ENCODE measurements at regions not wholly inside any gene's neighbourhood (a gene's known extent, or its start where the extent isn't known, plus 50 kb on each side); places are given as distances from the start of the nearest gene placed in this dataset. TPM values are rescaled to one million over a fixed set of nuclear protein-coding genes. Genes with fewer than 3 reads are reported as not detected.

DNA sequence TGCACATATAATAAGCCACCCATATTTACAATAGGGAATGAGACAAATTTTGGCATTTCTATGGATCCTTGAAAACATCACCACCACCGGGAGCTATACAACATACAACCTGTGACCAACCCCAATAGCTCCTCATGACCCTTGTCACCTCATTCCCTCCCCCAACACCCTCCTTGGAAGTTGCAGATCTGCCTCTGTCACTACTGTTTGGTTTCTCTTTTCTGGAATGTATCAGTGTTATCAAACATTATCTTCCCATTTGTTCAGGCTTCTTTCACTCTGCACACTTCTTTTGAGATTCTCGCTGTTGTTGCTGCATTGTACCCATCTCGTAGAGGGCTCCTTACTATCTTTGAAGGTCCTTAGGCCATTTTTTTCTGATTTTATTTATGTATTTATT lies 75.6 kb downstream of the ZNF280B start:
- ChIA-PET CTCF (interaction anchor here (0.9 to 8.6 kb wide), 11 partner anchors 11 to 155 kb away, joined by 3 to 66 read pairs (median 9); partner anchors contain the start of gene ZNF280B), POLR2A (no interaction called here)
- peaks cover 11% of the 10 kb centered on the region for H3K9me3 Mint-ChIP-seq (ENCODE audit: insufficient read depth)
- Histone ChIP-seq H4K20me1 (ENCODE audit: control insufficient read depth, insufficient read depth, low read length, poor library complexity, severe bottlenecking) (no peaks in the 10 kb centered on the region), H3K27ac (ENCODE audit: low read length in 2 of 2) (no peak overlapping the region), H3K4me1 (ENCODE audit: control insufficient read depth in 2 of 2, insufficient read depth in 2 of 2, low read length in 2 of 2) (peaks cover 29 to 42% of the 10 kb centered on the region in 2 donors), H3K4me2 (replicated peaks; ENCODE audit: low read depth, low read length, poor library complexity, severe bottlenecking) (no peak overlapping the region), H3K36me3 (replicated peaks in 1 of 2; ENCODE audit: control extremely low read depth in 1 of 2, control insufficient read depth in 1 of 2, extremely low read depth in 1 of 2, insufficient read depth in 2 of 2, low read length in 1 of 2) (no peaks in the 10 kb centered on the region), H2AFZ (ENCODE audit: insufficient read depth, low read depth, low read length, poor library complexity, severe bottlenecking) (no peak overlapping the region), H3K9me3 (ENCODE audit: control extremely low read depth in 1 of 3, control insufficient read depth in 2 of 3, insufficient read depth in 1 of 3, low read length in 2 of 3) (peaks cover 3 to 13% (median 10%) of the 10 kb centered on the region in 3 donors), H3K79me2 (ENCODE audit: control insufficient read depth, insufficient read depth, low read length) (no peaks in the 10 kb centered on the region), H3K27me3 (replicated peaks in 1 of 4; ENCODE audit: control extremely low read depth in 1 of 4, control insufficient read depth in 3 of 4, insufficient read depth in 4 of 4, low read length in 3 of 4) (no peaks in the 10 kb centered on the region), H3K9ac (ENCODE audit: low read length) (no peak overlapping the region), H3K4me3 (ENCODE audit: control extremely low read depth in 1 of 5, extremely low read depth in 1 of 5, insufficient read depth in 1 of 5, low read depth in 2 of 5, low read length in 4 of 5) (no peak overlapping the region)
- intact Hi-C loops (cut with micrococcal nuclease): no loop called here
- TF ChIP-seq EZH2 (IDR thresholded peaks at IDR 0.05; ENCODE audit: borderline replicate concordance, insufficient read depth, low read depth, low read length, poor library complexity, severe bottlenecking): no peak
- TF ChIP-seq, protein P1, sequence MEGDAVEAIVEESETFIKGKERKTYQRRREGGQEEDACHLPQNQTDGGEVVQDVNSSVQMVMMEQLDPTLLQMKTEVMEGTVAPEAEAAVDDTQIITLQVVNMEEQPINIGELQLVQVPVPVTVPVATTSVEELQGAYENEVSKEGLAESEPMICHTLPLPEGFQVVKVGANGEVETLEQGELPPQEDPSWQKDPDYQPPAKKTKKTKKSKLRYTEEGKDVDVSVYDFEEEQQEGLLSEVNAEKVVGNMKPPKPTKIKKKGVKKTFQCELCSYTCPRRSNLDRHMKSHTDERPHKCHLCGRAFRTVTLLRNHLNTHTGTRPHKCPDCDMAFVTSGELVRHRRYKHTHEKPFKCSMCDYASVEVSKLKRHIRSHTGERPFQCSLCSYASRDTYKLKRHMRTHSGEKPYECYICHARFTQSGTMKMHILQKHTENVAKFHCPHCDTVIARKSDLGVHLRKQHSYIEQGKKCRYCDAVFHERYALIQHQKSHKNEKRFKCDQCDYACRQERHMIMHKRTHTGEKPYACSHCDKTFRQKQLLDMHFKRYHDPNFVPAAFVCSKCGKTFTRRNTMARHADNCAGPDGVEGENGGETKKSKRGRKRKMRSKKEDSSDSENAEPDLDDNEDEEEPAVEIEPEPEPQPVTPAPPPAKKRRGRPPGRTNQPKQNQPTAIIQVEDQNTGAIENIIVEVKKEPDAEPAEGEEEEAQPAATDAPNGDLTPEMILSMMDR (IDR thresholded peaks at IDR 0.05): no peak
- peaks cover 47% of the 10 kb centered on the region for H3K4me1 Mint-ChIP-seq
- no peak for DNase-seq
- H3K27me3 Mint-ChIP-seq: no peaks in the 10 kb centered on the region
- 100% methylated on average over 1 of the region's 3 CpGs for WGBS (ENCODE audit: insufficient coverage)
- ATAC-seq (ENCODE audit: low read depth): no peak
- H3K4me3 Mint-ChIP-seq: no peak overlapping the region
- H3K27ac Mint-ChIP-seq: no peak overlapping the region

DNA sequence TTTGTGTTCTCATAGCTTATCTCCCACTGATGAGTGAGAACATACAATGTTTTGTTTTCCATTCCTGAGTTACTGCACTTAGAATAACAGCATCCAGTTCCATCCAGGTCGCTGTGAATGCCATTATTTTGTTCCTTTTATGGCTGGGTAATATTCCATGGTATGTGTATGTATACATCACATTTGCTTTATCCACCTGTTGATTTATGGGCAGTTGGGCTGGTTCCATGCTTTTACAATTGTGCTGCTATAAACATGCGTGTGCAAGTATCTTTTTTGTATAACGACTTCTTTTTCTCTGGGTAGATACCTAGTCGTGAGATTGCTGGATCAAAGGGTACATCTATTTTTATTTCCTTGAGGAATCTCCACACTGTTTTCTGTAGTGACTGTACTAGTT lies 74.8 kb downstream of the ZNF280B start:
- CTCF ChIA-PET: interaction anchor here (1.4 to 8.6 kb wide), 3 partner anchors 12 to 155 kb away, joined by 4 to 66 read pairs (median 52); partner anchors contain the start of gene ZNF280B
- WGBS (ENCODE audit: insufficient coverage): no CpG with 5 or more reads among the region's 4 CpGs
- H3K27ac ChIP-seq (ENCODE audit: low read length in 2 of 2): no peak overlapping the region

More for the DNA sequence above, 74.8 kb downstream of the ZNF280B start:
- no peaks in the 10 kb centered on the region for H3K27me3 ChIP-seq (replicated peaks in 1 of 4; ENCODE audit: control extremely low read depth in 1 of 4, control insufficient read depth in 3 of 4, insufficient read depth in 4 of 4, low read length in 3 of 4)
- H2AFZ ChIP-seq (ENCODE audit: insufficient read depth, low read depth, low read length, poor library complexity, severe bottlenecking): no peak overlapping the region
- DNase-seq: no peak
- H3K4me2 ChIP-seq (replicated peaks; ENCODE audit: low read depth, low read length, poor library complexity, severe bottlenecking): no peak overlapping the region
- Mint-ChIP-seq H3K4me3 (no peak overlapping the region), H3K4me1 (peaks cover 41% of the 10 kb centered on the region), H3K27me3 (no peaks in the 10 kb centered on the region), H3K27ac (peak overlapping the region; percentile 41), H3K9me3 (ENCODE audit: insufficient read depth) (peaks cover 11% of the 10 kb centered on the region)
- intact Hi-C loops (cut with micrococcal nuclease): no loop called here
- TF ChIP-seq, protein P1 (IDR thresholded peaks at IDR 0.05): no peak
- TF ChIP-seq EZH2 (IDR thresholded peaks at IDR 0.05; ENCODE audit: borderline replicate concordance, insufficient read depth, low read depth, low read length, poor library complexity, severe bottlenecking): no peak
- H3K4me3 ChIP-seq (ENCODE audit: control extremely low read depth in 1 of 5, extremely low read depth in 1 of 5, insufficient read depth in 1 of 5, low read depth in 2 of 5, low read length in 4 of 5): no peak overlapping the region
- H3K79me2 ChIP-seq (ENCODE audit: control insufficient read depth, insufficient read depth, low read length): no peaks in the 10 kb centered on the region
- peaks cover 29 to 34% of the 10 kb centered on the region in 2 donors for H3K4me1 ChIP-seq (ENCODE audit: control insufficient read depth in 2 of 2, insufficient read depth in 2 of 2, low read length in 2 of 2)
- no peaks in the 10 kb centered on the region for H4K20me1 ChIP-seq (ENCODE audit: control insufficient read depth, insufficient read depth, low read length, poor library complexity, severe bottlenecking)
- peaks cover 3 to 13% (median 10%) of the 10 kb centered on the region in 3 donors for H3K9me3 ChIP-seq (ENCODE audit: control extremely low read depth in 1 of 3, control insufficient read depth in 2 of 3, insufficient read depth in 1 of 3, low read length in 2 of 3)
- H3K9ac ChIP-seq (ENCODE audit: low read length): no peak overlapping the region
- no peak for ATAC-seq (ENCODE audit: low read depth)
- POLR2A ChIA-PET: no interaction called here
- H3K36me3 ChIP-seq (replicated peaks in 1 of 2; ENCODE audit: control extremely low read depth in 1 of 2, control insufficient read depth in 1 of 2, extremely low read depth in 1 of 2, insufficient read depth in 2 of 2, low read length in 1 of 2): no peaks in the 10 kb centered on the region

Small RNAs in the stretch of these regions (small RNA-seq; reads per million reads assigned to genes)
- gene AC245291.3 (ENCODE audit: insufficient read length, low read depth, low replicate concordance) (not detected), gene IGLVVII-41-1 (ENCODE audit: insufficient read length, low read depth, low replicate concordance) (not detected)
